DND-41 (cell line): ENCODE measurements at regions not wholly inside any gene's neighbourhood (a gene's known extent, or its start where the extent isn't known, plus 50 kb on each side); places are given as distances from the start of the nearest gene placed in this dataset.

Experiments used
- EZH2 ChIP-seq: IDR thresholded peaks from 3 replicates; pipeline ENCODE4 v1.6.1; 2012; ENCODE audit warnings: borderline replicate concordance, low read depth, mild to moderate bottlenecking, moderate library complexity, low read length, inconsistent platforms; ENCODE audit not compliant: severe bottlenecking
- TF ChIP-seq, protein P1 (sequence below): IDR thresholded peaks from 2 replicates; pipeline ENCODE4 v1.5.1; 2012; ENCODE audit warnings: borderline replicate concordance, low read length, moderate library complexity, mild to moderate bottlenecking; ENCODE audit not compliant: poor library complexity, severe bottlenecking; ENCODE audit errors: extremely low read depth

DNA sequence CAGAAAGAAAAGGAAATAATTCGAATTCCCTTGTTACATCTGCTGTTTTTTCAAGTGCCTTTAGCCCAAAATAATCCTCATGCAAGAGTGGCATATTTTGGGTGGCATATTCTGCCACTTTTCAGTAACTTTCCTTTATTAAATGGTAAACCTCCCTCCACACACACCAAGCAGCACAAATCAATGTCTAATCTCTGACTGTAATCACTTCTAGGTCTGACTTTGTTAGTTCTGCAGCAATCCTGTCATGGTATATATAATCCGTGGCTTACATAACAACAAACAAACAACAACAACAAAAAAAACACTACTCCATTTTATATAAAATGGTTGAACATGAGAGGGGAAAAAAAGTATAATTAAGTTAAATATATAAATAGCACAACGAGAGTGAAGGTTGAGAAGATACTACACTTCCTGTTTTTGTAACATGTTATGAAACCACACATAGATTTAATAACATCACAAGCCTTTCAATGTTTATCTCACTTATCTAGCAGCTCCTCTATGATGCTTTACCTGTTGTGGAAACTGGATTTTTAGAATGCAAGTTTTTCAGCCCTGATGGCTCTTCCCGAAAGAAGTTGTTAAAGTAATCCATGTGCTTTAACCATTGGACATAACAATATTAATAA lies 715.4 kb downstream of the GRXCR1 start:
- TF ChIP-seq, protein P1, sequence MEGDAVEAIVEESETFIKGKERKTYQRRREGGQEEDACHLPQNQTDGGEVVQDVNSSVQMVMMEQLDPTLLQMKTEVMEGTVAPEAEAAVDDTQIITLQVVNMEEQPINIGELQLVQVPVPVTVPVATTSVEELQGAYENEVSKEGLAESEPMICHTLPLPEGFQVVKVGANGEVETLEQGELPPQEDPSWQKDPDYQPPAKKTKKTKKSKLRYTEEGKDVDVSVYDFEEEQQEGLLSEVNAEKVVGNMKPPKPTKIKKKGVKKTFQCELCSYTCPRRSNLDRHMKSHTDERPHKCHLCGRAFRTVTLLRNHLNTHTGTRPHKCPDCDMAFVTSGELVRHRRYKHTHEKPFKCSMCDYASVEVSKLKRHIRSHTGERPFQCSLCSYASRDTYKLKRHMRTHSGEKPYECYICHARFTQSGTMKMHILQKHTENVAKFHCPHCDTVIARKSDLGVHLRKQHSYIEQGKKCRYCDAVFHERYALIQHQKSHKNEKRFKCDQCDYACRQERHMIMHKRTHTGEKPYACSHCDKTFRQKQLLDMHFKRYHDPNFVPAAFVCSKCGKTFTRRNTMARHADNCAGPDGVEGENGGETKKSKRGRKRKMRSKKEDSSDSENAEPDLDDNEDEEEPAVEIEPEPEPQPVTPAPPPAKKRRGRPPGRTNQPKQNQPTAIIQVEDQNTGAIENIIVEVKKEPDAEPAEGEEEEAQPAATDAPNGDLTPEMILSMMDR: no peak
- TF ChIP-seq EZH2: no peak
